SU-DHL-6 (cell line): ENCODE measurements at regions not wholly inside any gene's neighbourhood (a gene's known extent, or its start where the extent isn't known, plus 50 kb on each side); places are given as distances from the start of the nearest gene placed in this dataset.

Experiments
- EZH2phosphoT487 ChIP-seq: fragments of 200-600 bp; sonication (generic), shearing (Covaris generic); conservative IDR thresholded peaks from 2 replicates; pipeline ENCODE4 v1.6.1; 2018; ENCODE audit warnings: mild to moderate bottlenecking, antibody characterized with exemption, low read length, moderate library complexity, mixed read lengths
- TF ChIP-seq, protein P1 (sequence below): fragments of 200-600 bp; sonication (generic); IDR thresholded peaks from one replicate; pipeline ENCODE4 v1.5.1; 2017; ENCODE audit warnings: antibody characterized with exemption, mild to moderate bottlenecking, low read length, moderate library complexity; ENCODE audit not compliant: insufficient read depth, poor library complexity, severe bottlenecking

DNA sequence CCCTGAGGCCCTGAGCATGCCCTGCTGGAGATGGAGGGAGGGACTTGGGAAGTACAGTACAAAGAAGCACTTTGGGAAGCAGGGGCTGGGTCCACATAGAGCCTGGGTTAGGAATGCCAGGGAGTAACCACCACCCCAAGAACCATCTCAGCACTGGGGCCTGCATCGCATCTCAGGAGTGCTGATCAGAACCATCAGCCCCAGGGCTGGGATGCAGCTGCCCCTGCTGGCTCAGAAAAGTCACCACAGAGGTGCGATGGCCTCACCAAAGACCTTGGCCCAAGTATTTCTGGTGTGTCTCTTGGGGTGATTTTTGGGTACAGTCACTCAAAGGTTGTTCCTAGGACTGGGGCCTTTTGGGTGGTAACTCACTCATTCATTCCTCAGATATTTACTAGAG lies 236.8 kb upstream of the MVB12B start:
- TF ChIP-seq, protein P1, sequence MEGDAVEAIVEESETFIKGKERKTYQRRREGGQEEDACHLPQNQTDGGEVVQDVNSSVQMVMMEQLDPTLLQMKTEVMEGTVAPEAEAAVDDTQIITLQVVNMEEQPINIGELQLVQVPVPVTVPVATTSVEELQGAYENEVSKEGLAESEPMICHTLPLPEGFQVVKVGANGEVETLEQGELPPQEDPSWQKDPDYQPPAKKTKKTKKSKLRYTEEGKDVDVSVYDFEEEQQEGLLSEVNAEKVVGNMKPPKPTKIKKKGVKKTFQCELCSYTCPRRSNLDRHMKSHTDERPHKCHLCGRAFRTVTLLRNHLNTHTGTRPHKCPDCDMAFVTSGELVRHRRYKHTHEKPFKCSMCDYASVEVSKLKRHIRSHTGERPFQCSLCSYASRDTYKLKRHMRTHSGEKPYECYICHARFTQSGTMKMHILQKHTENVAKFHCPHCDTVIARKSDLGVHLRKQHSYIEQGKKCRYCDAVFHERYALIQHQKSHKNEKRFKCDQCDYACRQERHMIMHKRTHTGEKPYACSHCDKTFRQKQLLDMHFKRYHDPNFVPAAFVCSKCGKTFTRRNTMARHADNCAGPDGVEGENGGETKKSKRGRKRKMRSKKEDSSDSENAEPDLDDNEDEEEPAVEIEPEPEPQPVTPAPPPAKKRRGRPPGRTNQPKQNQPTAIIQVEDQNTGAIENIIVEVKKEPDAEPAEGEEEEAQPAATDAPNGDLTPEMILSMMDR: no peak
- TF ChIP-seq EZH2phosphoT487: no peak
